Gastrocnemius medialis (tissue), 4 donors: ENCODE measurements at regions not wholly inside any gene's neighbourhood (a gene's known extent, or its start where the extent isn't known, plus 50 kb on each side); places are given as distances from the start of the nearest gene placed in this dataset.

Experiments
- ATAC-seq, 2 donors: fragments of 150-250 bp; one replicate each; pipeline ENCODE4 v1.9.1; 2016
- DNase-seq, 2 donors: peaks; one replicate each; pipeline ENCODE4 v3.0.0-alpha.2; 2019
- H3K27ac ChIP-seq, 4 donors: fragments of 200-600 bp; sonication (generic); 1 replicate in 1 of 4; 2 replicates in 3 of 4; pipeline ENCODE4 v1.5.1; 2016 to 2018; ENCODE audit warnings: mild to moderate bottlenecking in 2 of 4, moderate library complexity in 1 of 4
- H3K27me3 ChIP-seq, 3 donors: fragments of 200-600 bp; sonication (generic) in 2 of 3; 1 replicate in 1 of 3; 2 replicates in 2 of 3; pipeline versions ENCODE4 v1.5.1 to v1.6.0; 2016 to 2019; ENCODE audit warnings: mild to moderate bottlenecking in 1 of 3, moderate library complexity in 1 of 3
- H3K36me3 ChIP-seq, 2 donors: fragments of 200-600 bp; sonication (generic) in 1 of 2; one replicate each; pipeline ENCODE4 v1.5.1; 2017 to 2018
- H3K4me1 ChIP-seq, 2 donors: fragments of 200-600 bp; sonication (generic) in 1 of 2; one replicate each; pipeline ENCODE4 v1.5.1; 2016 to 2017; ENCODE audit warnings: mild to moderate bottlenecking in 2 of 2
- H3K4me3 ChIP-seq, 4 donors: fragments of 200-600 bp; sonication (generic) in 3 of 4; 1 replicate in 1 of 4; 2 replicates in 3 of 4; pipeline ENCODE4 v1.5.1; 2016 to 2019; ENCODE audit warnings: mild to moderate bottlenecking in 2 of 4
- H3K9me3 ChIP-seq, 3 donors: fragments of 200-600 bp; sonication (generic) in 2 of 3; 1 replicate in 1 of 3; 2 replicates in 2 of 3; pipeline ENCODE4 v1.5.1; 2016 to 2019
- CTCF ChIP-seq, 5 experiments: fragments of 450-650 bp in 3 of 5; fragments of 200-600 bp in 2 of 5; sonication (generic) in 2 of 5; IDR thresholded peaks in 4 of 5; conservative IDR thresholded peaks in 1 of 5; 1 replicate in 4 of 5; 2 replicates in 1 of 5; pipeline ENCODE4 v1.5.1; 2016 to 2019; ENCODE audit warnings: antibody characterized with exemption in 5 of 5, mild to moderate bottlenecking in 3 of 5, moderate library complexity in 3 of 5
- POLR2A ChIP-seq, 2 donors: fragments of 450-650 bp; IDR thresholded peaks; one replicate each; pipeline ENCODE4 v1.6.1; 2017; ENCODE audit warnings: antibody characterized with exemption in 2 of 2, mild to moderate bottlenecking in 2 of 2, moderate library complexity in 2 of 2
- in situ Hi-C, 4 donors: fragments of 200-750 bp; cut with MboI; loops; one replicate each; pipeline versions ENCODE4 v1.15.0 to v1.8.0; 2017; ENCODE audit warnings: low sequenced_read_pairs in 4 of 4
- intact Hi-C: fragments of 100-400 bp; cut with DNase I; formaldehyde crosslinking; loops from one replicate; pipeline ENCODE4 v1.15.1; 2023; ENCODE audit warnings: low total_unique reads

DNA sequence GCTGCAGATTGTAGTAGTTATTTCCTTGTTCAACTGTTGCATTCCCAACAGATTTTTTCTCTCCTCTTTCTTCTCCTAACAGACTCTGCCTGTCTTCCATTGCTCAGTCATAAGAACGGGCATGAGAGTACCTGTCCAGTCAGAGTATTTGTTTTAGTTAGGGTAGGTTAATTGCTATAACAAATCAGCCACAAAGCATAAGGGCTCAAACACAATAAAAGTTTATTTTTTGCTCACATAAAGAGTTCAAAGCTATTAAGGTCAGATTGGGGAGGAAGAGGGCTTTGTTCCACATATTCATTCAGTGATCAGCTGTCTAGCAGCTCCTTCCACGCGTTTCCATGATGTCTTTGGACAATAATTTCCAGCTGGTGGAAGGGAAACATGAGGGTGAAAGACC, 92.8 kb upstream of the PLXNC1 start:
- Histone ChIP-seq H3K4me3 (no peak overlapping the region), H3K27ac (no peak overlapping the region), H3K36me3 (no peaks in the 10 kb centered on the region), H3K4me1 (peaks cover 0 to 3% of the 10 kb centered on the region in 2 donors), H3K27me3 (no peaks in the 10 kb centered on the region), H3K9me3 (no peaks in the 10 kb centered on the region)
- ATAC-seq (no peak), DNase-seq (no peak)
- TF ChIP-seq CTCF (IDR thresholded peaks at IDR 0.05 in 4 of 5, conservative IDR thresholded peaks at IDR 0.05 in 1 of 5) (no peak), POLR2A (IDR thresholded peaks at IDR 0.05) (no peak)
- intact Hi-C loops: loop anchor here (2.0 kb wide), 1 partner anchor 17 kb away; no protein-coding TSS in a partner anchor
- in situ Hi-C loops: no loop called here

- H3K27ac ChIP-seq: no peak overlapping the region
- ATAC-seq: no peak
- TF ChIP-seq CTCF (IDR thresholded peaks at IDR 0.05 in 4 of 5, conservative IDR thresholded peaks at IDR 0.05 in 1 of 5) (no peak), POLR2A (IDR thresholded peaks at IDR 0.05) (no peak)
- no peak overlapping the region for H3K4me3 ChIP-seq
- no peaks in the 10 kb centered on the region for H3K36me3 ChIP-seq
- in situ Hi-C loops: no loop called here
- intact Hi-C loops: no loop called here
- no peaks in the 10 kb centered on the region for H3K9me3 ChIP-seq
- no peaks in the 10 kb centered on the region for H3K27me3 ChIP-seq
- H3K4me1 ChIP-seq: peaks cover 0 to 3% of the 10 kb centered on the region in 2 donors
- DNase-seq: no peak
Measured at GRCh38 chr12:94056419-94057158, 91.8 kb upstream of the PLXNC1 start.

DNA sequence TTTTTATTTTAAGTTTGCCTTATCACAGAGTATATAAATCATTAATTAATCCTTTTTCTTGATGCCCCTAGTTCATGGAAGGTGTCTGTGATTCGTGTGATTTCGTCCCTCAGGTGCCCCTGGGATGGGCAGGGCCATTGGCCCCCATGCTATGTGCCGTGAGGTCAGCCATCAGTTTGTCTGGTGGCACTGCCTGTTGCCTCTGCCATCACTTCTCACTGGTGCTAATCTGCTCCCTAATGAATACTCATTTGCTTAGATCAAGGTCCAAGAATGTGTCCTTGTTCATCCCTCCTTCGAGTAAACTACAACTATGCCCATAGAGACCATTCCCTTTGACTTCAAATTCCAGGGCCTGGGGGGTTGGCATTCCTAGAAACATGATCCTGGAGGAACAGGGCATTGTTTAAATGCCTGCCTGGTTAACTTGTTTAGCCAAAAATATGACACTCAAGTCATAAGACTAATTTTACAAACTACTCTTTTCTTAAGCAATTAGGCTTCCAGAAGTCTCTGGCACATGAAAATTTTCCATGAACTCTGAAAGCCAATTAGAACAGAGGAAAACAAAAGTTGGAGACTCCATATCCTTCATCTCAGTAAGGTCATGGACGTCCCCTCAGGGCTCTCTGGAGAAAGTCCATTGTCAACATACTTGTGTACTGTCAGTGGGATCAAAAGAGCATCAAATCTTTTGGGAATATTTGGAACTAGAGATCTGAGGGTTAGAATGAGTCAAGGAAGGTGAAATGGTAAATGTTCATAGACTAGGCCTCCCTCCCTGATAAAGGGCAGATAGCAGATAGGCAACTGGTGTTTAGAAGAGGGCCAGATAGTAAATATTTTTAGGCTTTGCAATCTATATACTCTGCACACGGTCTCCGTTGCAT, 90.9 kb upstream of the PLXNC1 start:
- no peak for ATAC-seq
- in situ Hi-C loops (no loop called here), intact Hi-C loops (no loop called here)
- no peaks in the 10 kb centered on the region for H3K9me3 ChIP-seq
- DNase-seq: no peak
- H3K4me3 ChIP-seq: no peak overlapping the region
- TF ChIP-seq CTCF (IDR thresholded peaks at IDR 0.05 in 4 of 5, conservative IDR thresholded peaks at IDR 0.05 in 1 of 5) (no peak), POLR2A (IDR thresholded peaks at IDR 0.05) (no peak)
- H3K27ac ChIP-seq: no peak overlapping the region
- no peaks in the 10 kb centered on the region for H3K36me3 ChIP-seq
- H3K27me3 ChIP-seq: no peaks in the 10 kb centered on the region
- H3K4me1 ChIP-seq: peaks cover 0 to 3% of the 10 kb centered on the region in 2 donors

DNA sequence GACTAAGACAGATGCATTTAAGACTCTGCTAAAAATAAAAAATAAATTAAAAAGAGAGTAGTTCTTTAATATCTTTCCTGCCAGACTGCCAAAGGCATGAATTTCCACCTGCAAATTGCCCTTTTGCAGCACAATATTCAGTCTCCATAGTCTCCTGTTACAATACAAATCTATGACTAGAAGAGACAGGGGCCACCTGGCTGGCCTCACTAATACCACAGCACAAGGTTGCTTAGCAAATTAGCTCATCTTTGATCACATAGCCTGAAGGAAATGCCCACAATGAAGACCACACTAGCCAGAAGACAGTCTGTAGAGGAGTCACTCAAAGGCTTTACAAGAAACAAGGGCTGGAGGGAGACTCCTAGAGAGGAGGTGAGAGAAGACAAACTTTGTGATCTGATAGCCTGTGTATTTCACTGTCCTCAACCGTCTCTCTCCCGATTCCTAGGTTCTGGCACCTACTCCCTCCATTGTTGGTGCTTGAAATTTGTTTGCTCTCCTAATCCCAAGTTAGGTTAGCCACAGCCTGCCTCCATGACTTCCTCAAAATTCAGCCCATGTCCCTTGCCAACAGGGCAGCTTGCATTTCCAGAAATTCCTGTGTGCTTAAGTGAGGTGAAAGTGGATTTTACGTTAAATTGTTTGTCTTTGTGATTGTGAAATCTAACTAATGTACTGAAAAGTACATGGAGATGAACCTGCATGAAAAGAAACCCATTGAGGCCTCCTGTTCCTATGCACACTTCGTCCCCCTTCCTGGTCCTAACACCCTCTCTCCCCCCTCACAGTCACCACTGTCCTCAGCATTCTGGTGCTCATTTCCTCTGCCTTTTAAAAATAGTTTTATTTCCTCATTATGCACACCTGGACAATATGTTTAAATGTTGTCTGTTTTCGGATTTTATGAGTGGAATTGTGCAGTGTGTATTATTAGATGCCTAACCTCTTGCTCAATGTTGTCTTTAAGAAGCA, 88.7 kb upstream of the PLXNC1 start:
- DNase-seq (no peak), ATAC-seq (no peak)
- intact Hi-C loops: no loop called here
- TF ChIP-seq CTCF (IDR thresholded peaks at IDR 0.05 in 4 of 5, conservative IDR thresholded peaks at IDR 0.05 in 1 of 5) (no peak), POLR2A (IDR thresholded peaks at IDR 0.05) (no peak)
- H3K9me3 ChIP-seq: no peaks in the 10 kb centered on the region
- in situ Hi-C loops: no loop called here
- H3K27ac ChIP-seq: no peak overlapping the region
- no peaks in the 10 kb centered on the region for H3K27me3 ChIP-seq
- no peak overlapping the region for H3K4me3 ChIP-seq
- H3K36me3 ChIP-seq: no peaks in the 10 kb centered on the region
- no peaks in the 10 kb centered on the region for H3K4me1 ChIP-seq
